Vagina (tissue), 2 donors: ENCODE measurements at regions not wholly inside any gene's neighbourhood (a gene's known extent, or its start where the extent isn't known, plus 50 kb on each side); places are given as distances from the start of the nearest gene placed in this dataset.
"Not testable (repeated sequence)": the region's sequence is repeated elsewhere in the genome, so short reads cannot be mapped to it uniquely, and the experiment has no call there.

Source experiments
- DNase-seq, 2 donors: peaks; one replicate each; pipeline ENCODE4 v3.0.0-alpha.2; 2017; ENCODE audit errors: extremely low spot score in 2 of 2
- H3K27ac ChIP-seq: fragments of 200-600 bp; sonication (generic); one replicate; pipeline ENCODE4 v1.5.1; 2019
- H3K27me3 ChIP-seq: fragments of 200-600 bp; sonication (generic); one replicate; pipeline ENCODE4 v1.5.1; 2019
- H3K36me3 ChIP-seq, 2 donors: fragments of 200-600 bp; sonication (generic); one replicate each; pipeline ENCODE4 v1.5.1; 2017 to 2019
- H3K4me1 ChIP-seq: fragments of 200-600 bp; sonication (generic); one replicate; pipeline ENCODE4 v1.5.1; 2019
- H3K4me3 ChIP-seq, 2 donors: fragments of 200-600 bp; sonication (generic); 1 replicate in 1 of 2; 2 replicates in 1 of 2; pipeline ENCODE4 v1.5.1; 2016 to 2019
- H3K9me3 ChIP-seq: fragments of 200-600 bp; sonication (generic); one replicate; pipeline ENCODE4 v1.5.1; 2019
- POLR2A ChIP-seq, 2 donors: fragments of 450-650 bp; IDR thresholded peaks; one replicate each; pipeline ENCODE4 v1.6.1; 2017; ENCODE audit warnings: antibody characterized with exemption in 2 of 2, mild to moderate bottlenecking in 2 of 2, moderate library complexity in 2 of 2
- POLR2AphosphoS5 ChIP-seq, 2 donors: sonication (generic); formaldehyde crosslinking; IDR thresholded peaks; one replicate each; pipeline ENCODE4 v1.9.0; 2017; ENCODE audit warnings: antibody characterized with exemption in 2 of 2, mild to moderate bottlenecking in 2 of 2, low read depth in 1 of 2; ENCODE audit not compliant: insufficient read depth in 1 of 2
- intact Hi-C: fragments of 100-400 bp; cut with DNase I; formaldehyde crosslinking; loops from one replicate; pipeline ENCODE4 v1.15.1; 2023
- TF ChIP-seq, protein P1 (sequence below), 3 experiments: fragments of 450-650 bp in 2 of 3; fragments of 200-600 bp in 1 of 3; sonication (generic) in 1 of 3; IDR thresholded peaks; one replicate each; pipeline ENCODE4 v1.5.1; 2017 to 2019; ENCODE audit warnings: antibody characterized with exemption in 3 of 3, mild to moderate bottlenecking in 2 of 3, moderate library complexity in 2 of 3

DNA sequence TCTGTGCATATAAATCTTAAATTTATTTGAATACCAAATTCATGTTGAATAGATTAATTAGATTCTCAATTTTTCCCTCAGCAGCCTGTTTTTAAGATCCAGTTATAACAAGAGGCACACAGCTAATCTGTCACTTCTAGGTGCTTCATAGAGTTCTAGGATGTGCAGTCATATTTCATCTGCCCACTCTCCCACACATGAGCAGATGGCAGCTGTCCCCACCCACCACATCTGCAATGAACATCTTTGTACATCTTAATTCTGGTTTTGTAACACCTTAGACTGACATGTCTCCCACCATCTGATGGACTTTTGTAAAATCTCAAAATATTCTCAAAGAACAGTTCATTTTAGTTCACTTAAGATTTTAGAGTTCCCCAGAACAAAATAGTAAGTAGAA, 250.8 kb upstream of the ST6GAL2 start:
- no peak for DNase-seq
- Histone ChIP-seq H3K4me1 (no peaks in the 10 kb centered on the region), H3K36me3 (no peaks in the 10 kb centered on the region), H3K27ac (no peak overlapping the region), H3K9me3 (no peaks in the 10 kb centered on the region), H3K4me3 (no peak overlapping the region), H3K27me3 (no peaks in the 10 kb centered on the region)
- TF ChIP-seq, protein P1, sequence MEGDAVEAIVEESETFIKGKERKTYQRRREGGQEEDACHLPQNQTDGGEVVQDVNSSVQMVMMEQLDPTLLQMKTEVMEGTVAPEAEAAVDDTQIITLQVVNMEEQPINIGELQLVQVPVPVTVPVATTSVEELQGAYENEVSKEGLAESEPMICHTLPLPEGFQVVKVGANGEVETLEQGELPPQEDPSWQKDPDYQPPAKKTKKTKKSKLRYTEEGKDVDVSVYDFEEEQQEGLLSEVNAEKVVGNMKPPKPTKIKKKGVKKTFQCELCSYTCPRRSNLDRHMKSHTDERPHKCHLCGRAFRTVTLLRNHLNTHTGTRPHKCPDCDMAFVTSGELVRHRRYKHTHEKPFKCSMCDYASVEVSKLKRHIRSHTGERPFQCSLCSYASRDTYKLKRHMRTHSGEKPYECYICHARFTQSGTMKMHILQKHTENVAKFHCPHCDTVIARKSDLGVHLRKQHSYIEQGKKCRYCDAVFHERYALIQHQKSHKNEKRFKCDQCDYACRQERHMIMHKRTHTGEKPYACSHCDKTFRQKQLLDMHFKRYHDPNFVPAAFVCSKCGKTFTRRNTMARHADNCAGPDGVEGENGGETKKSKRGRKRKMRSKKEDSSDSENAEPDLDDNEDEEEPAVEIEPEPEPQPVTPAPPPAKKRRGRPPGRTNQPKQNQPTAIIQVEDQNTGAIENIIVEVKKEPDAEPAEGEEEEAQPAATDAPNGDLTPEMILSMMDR (IDR thresholded peaks at IDR 0.05) = no peak
- TF ChIP-seq POLR2A (IDR thresholded peaks at IDR 0.05) (no peak), POLR2AphosphoS5 (IDR thresholded peaks at IDR 0.05; ENCODE audit: insufficient read depth in 1 of 2, low read depth in 1 of 2) (no peak)
- intact Hi-C loops = no loop called here

DNA sequence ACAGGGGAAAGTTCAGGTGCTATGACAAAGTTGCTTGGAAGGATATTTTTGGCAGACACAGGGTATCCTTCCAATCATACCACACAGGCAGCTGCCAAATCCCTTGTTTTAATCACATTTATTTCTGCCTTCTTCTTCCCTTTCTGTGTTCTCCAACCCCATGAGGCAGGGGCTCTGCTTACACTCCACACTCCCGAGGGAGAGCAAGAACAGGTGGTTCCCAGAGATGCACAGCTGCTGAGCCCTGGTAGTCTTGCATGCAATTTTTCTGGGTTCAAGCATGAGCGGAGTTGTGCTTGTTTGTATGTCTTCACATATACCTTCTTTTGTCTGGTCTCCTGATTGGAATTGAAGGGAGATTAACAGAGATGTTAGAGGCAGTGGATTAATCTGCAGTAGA, 251.7 kb upstream of the ST6GAL2 start:
- no peak overlapping the region for H3K27ac ChIP-seq
- H3K4me3 ChIP-seq = no peak overlapping the region
- no peak for TF ChIP-seq POLR2A (IDR thresholded peaks at IDR 0.05)
- H3K27me3 ChIP-seq = no peaks in the 10 kb centered on the region
- DNase-seq = no peak
- no peaks in the 10 kb centered on the region for H3K4me1 ChIP-seq
- no peaks in the 10 kb centered on the region for H3K36me3 ChIP-seq
- intact Hi-C loops = no loop called here
- no peaks in the 10 kb centered on the region for H3K9me3 ChIP-seq

DNA sequence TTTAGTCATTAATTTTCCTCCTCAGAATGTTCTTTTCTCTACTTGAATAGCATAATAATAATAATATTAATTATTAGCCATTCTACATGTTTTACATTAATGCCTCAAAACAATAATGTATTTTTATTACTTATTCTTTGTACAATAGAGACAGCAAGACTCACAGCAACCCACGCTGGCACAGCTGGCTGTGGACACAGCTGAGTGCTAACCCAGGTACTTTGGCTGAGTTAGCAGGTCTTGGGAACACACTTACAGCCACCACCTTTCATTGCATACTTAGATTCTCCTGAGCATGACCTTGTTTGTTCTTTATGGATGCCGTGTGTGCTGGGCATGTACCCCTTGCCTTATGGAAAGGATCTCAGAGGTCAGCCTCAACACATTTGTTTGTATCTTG, 260.2 kb upstream of the ST6GAL2 start:
- no peak for DNase-seq
- Histone ChIP-seq H3K9me3 (no peaks in the 10 kb centered on the region), H3K4me3 (no peak overlapping the region), H3K27ac (no peak overlapping the region), H3K4me1 (no peaks in the 10 kb centered on the region), H3K36me3 (no peaks in the 10 kb centered on the region), H3K27me3 (no peaks in the 10 kb centered on the region)
- intact Hi-C loops = no loop called here
- TF ChIP-seq, protein P1 (IDR thresholded peaks at IDR 0.05) = no peak
- TF ChIP-seq POLR2A (IDR thresholded peaks at IDR 0.05) (no peak), POLR2AphosphoS5 (IDR thresholded peaks at IDR 0.05; ENCODE audit: insufficient read depth in 1 of 2, low read depth in 1 of 2) (no peak)

DNA sequence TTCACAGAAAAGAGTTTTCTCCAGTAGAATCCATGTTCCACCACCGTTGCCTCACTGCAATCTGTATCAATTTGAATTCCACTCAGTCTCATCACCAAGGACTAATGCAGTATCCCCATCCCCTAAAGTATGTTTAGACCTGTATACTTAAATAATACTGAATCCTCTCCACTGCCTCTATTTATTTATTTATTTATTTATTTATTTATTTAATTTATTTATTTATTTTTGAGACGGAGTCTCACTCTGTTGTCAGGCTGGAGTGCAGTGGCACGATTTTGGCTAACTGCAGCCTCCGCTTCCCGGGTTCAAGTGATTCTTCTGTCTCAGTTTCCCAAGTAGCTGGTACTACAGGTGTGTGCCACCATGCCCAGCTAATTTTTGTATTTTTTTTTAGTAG, 260.7 kb upstream of the ST6GAL2 start:
- H3K4me1 ChIP-seq, H3K9me3 ChIP-seq, intact Hi-C loops, H3K27ac ChIP-seq, H3K36me3 ChIP-seq, H3K4me3 ChIP-seq, DNase-seq, H3K27me3 ChIP-seq: not testable (repeated sequence)

DNA sequence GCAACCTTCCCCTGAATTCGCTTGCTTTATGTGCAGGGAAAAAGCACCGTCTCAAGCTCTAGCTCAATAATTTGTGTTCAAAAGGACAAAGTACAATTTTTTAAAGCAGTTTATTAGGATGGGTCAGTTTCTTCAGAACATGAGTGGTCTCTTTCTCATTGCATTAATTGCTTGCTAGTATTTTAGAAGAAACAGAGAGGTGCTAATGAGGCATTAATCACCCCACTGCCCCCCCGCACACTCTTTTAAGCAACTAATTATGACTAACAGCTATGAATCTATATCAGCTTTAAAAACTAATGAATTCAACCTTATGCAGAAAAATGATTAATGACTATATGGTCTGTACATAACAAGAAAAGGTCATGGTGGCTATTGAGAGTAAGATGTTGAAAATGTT, 262.1 kb upstream of the ST6GAL2 start:
- H3K4me3 ChIP-seq = no peak overlapping the region
- no peak overlapping the region for H3K27ac ChIP-seq
- TF ChIP-seq POLR2A (IDR thresholded peaks at IDR 0.05) = no peak
- TF ChIP-seq POLR2AphosphoS5 (IDR thresholded peaks at IDR 0.05; ENCODE audit: insufficient read depth in 1 of 2, low read depth in 1 of 2) = no peak
- TF ChIP-seq, protein P1 (IDR thresholded peaks at IDR 0.05) = no peak
- H3K9me3 ChIP-seq = no peaks in the 10 kb centered on the region
- DNase-seq = no peak
- no peaks in the 10 kb centered on the region for H3K4me1 ChIP-seq
- intact Hi-C loops = no loop called here
- H3K27me3 ChIP-seq = no peaks in the 10 kb centered on the region
- H3K36me3 ChIP-seq = no peaks in the 10 kb centered on the region

DNA sequence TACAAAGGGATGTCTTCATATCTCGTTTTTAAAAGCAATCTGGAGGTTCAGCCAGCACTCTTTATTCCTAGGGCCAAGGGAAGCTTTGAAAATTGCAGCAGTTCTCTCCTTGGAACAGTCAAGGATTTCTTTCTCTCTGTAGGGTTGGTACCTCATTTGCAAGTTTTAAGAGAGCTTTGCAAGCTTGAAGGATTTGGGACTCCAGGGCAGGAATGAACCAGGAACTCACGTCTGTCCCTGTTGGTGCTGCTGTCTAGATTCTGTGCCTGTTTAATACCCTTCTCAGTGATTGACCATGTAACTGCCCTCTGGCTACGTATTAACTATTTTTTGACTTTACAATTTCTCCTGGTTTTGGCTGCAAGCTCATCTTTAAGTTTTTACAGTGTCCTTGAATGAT, 262.5 kb upstream of the ST6GAL2 start:
- TF ChIP-seq, protein P1 (IDR thresholded peaks at IDR 0.05) = no peak
- TF ChIP-seq POLR2AphosphoS5 (IDR thresholded peaks at IDR 0.05; ENCODE audit: insufficient read depth in 1 of 2, low read depth in 1 of 2) = no peak
- no peak for TF ChIP-seq POLR2A (IDR thresholded peaks at IDR 0.05)
- Histone ChIP-seq H3K9me3 (no peaks in the 10 kb centered on the region), H3K27me3 (no peaks in the 10 kb centered on the region), H3K4me1 (no peaks in the 10 kb centered on the region), H3K27ac (no peak overlapping the region), H3K36me3 (no peaks in the 10 kb centered on the region), H3K4me3 (no peak overlapping the region)
- no peak for DNase-seq
- intact Hi-C loops = no loop called here
